HEK293 (cell line): ENCODE measurements at regions not wholly inside any gene's neighbourhood (a gene's known extent, or its start where the extent isn't known, plus 50 kb on each side); places are given as distances from the start of the nearest gene placed in this dataset.

Experiments
- GLIS1 ChIP-seq: fragments of 450-650 bp; formaldehyde crosslinking; IDR thresholded peaks from 2 replicates; pipeline ENCODE4 v1.5.1; 2016; ENCODE audit warnings: missing biosample characterization, missing genetic modification characterization
- TF ChIP-seq, protein P1 (sequence below): fragments of 450-650 bp; formaldehyde crosslinking; IDR thresholded peaks from 2 replicates; pipeline ENCODE4 v1.5.1; 2016; ENCODE audit warnings: missing biosample characterization, missing genetic modification characterization

DNA sequence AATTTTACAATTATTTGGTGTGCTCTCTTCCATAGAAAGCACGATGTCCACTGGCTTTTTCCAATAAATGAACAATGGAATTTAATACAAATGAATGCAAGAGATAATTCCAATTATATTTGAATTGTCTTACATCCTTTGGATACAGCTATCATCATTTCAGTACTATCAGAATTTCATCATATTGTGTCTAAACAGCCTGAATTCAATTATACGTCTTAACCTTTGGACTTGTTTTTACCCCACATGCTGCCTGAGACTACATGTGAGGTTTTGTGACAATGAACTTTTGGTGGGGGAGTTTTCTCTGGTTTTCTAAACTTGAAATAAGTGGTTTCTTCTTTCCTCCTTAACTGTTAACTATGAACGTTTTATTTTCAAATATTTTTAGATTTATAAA is 1176.0 kb downstream of the EPHA7 start:
- TF ChIP-seq GLIS1 (tag by site-specific recombination) = no peak
- TF ChIP-seq, protein P1, sequence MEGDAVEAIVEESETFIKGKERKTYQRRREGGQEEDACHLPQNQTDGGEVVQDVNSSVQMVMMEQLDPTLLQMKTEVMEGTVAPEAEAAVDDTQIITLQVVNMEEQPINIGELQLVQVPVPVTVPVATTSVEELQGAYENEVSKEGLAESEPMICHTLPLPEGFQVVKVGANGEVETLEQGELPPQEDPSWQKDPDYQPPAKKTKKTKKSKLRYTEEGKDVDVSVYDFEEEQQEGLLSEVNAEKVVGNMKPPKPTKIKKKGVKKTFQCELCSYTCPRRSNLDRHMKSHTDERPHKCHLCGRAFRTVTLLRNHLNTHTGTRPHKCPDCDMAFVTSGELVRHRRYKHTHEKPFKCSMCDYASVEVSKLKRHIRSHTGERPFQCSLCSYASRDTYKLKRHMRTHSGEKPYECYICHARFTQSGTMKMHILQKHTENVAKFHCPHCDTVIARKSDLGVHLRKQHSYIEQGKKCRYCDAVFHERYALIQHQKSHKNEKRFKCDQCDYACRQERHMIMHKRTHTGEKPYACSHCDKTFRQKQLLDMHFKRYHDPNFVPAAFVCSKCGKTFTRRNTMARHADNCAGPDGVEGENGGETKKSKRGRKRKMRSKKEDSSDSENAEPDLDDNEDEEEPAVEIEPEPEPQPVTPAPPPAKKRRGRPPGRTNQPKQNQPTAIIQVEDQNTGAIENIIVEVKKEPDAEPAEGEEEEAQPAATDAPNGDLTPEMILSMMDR = no peak
